Gastrocnemius medialis (tissue), 4 donors: ENCODE measurements at regions not wholly inside any gene's neighbourhood (a gene's known extent, or its start where the extent isn't known, plus 50 kb on each side); places are given as distances from the start of the nearest gene placed in this dataset.

Source experiments
- ATAC-seq, 2 donors: fragments of 150-250 bp; one replicate each; pipeline ENCODE4 v1.9.1; 2016
- DNase-seq, 2 donors: peaks; one replicate each; pipeline ENCODE4 v3.0.0-alpha.2; 2019
- H3K27ac ChIP-seq, 4 donors: fragments of 200-600 bp; sonication (generic); 1 replicate in 1 of 4; 2 replicates in 3 of 4; pipeline ENCODE4 v1.5.1; 2016 to 2018; ENCODE audit warnings: mild to moderate bottlenecking in 2 of 4, moderate library complexity in 1 of 4
- H3K27me3 ChIP-seq, 3 donors: fragments of 200-600 bp; sonication (generic) in 2 of 3; 1 replicate in 1 of 3; 2 replicates in 2 of 3; pipeline versions ENCODE4 v1.5.1 to v1.6.0; 2016 to 2019; ENCODE audit warnings: mild to moderate bottlenecking in 1 of 3, moderate library complexity in 1 of 3
- H3K36me3 ChIP-seq, 2 donors: fragments of 200-600 bp; sonication (generic) in 1 of 2; one replicate each; pipeline ENCODE4 v1.5.1; 2017 to 2018
- H3K4me1 ChIP-seq, 2 donors: fragments of 200-600 bp; sonication (generic) in 1 of 2; one replicate each; pipeline ENCODE4 v1.5.1; 2016 to 2017; ENCODE audit warnings: mild to moderate bottlenecking in 2 of 2
- H3K4me3 ChIP-seq, 4 donors: fragments of 200-600 bp; sonication (generic) in 3 of 4; 1 replicate in 1 of 4; 2 replicates in 3 of 4; pipeline ENCODE4 v1.5.1; 2016 to 2019; ENCODE audit warnings: mild to moderate bottlenecking in 2 of 4
- H3K9me3 ChIP-seq, 3 donors: fragments of 200-600 bp; sonication (generic) in 2 of 3; 1 replicate in 1 of 3; 2 replicates in 2 of 3; pipeline ENCODE4 v1.5.1; 2016 to 2019
- CTCF ChIP-seq, 5 experiments: fragments of 450-650 bp in 3 of 5; fragments of 200-600 bp in 2 of 5; sonication (generic) in 2 of 5; IDR thresholded peaks in 4 of 5; conservative IDR thresholded peaks in 1 of 5; 1 replicate in 4 of 5; 2 replicates in 1 of 5; pipeline ENCODE4 v1.5.1; 2016 to 2019; ENCODE audit warnings: antibody characterized with exemption in 5 of 5, mild to moderate bottlenecking in 3 of 5, moderate library complexity in 3 of 5
- POLR2A ChIP-seq, 2 donors: fragments of 450-650 bp; IDR thresholded peaks; one replicate each; pipeline ENCODE4 v1.6.1; 2017; ENCODE audit warnings: antibody characterized with exemption in 2 of 2, mild to moderate bottlenecking in 2 of 2, moderate library complexity in 2 of 2
- in situ Hi-C, 4 donors: fragments of 200-750 bp; cut with MboI; loops; one replicate each; pipeline versions ENCODE4 v1.15.0 to v1.8.0; 2017; ENCODE audit warnings: low sequenced_read_pairs in 4 of 4
- intact Hi-C: fragments of 100-400 bp; cut with DNase I; formaldehyde crosslinking; loops from one replicate; pipeline ENCODE4 v1.15.1; 2023; ENCODE audit warnings: low total_unique reads

- Histone ChIP-seq H3K9me3 (no peaks in the 10 kb centered on the region), H3K36me3 (no peaks in the 10 kb centered on the region), H3K4me3 (no peak overlapping the region), H3K4me1 (no peaks in the 10 kb centered on the region), H3K27me3 (no peaks in the 10 kb centered on the region), H3K27ac (no peak overlapping the region)
- in situ Hi-C loops: no loop called here
- DNase-seq (no peak), ATAC-seq (no peak)
- intact Hi-C loops: no loop called here
- TF ChIP-seq POLR2A (IDR thresholded peaks at IDR 0.05): no peak
- TF ChIP-seq CTCF (IDR thresholded peaks at IDR 0.05 in 4 of 5, conservative IDR thresholded peaks at IDR 0.05 in 1 of 5): no peak
Measured at GRCh38 chr7:84848219-84848973, 338.5 kb downstream of the SEMA3D start.

GRCh38 chr7:84847790-84848189 lies 339.1 kb downstream of the SEMA3D start:
- Histone ChIP-seq H3K4me1 (no peaks in the 10 kb centered on the region), H3K36me3 (no peaks in the 10 kb centered on the region), H3K9me3 (no peaks in the 10 kb centered on the region), H3K27me3 (no peaks in the 10 kb centered on the region), H3K27ac (no peak overlapping the region), H3K4me3 (no peak overlapping the region)
- no peak for ATAC-seq
- no peak for DNase-seq
- intact Hi-C loops (no loop called here), in situ Hi-C loops (no loop called here)
- TF ChIP-seq CTCF (IDR thresholded peaks at IDR 0.05 in 4 of 5, conservative IDR thresholded peaks at IDR 0.05 in 1 of 5) (no peak), POLR2A (IDR thresholded peaks at IDR 0.05) (no peak)

- ATAC-seq: no peak
- intact Hi-C loops: no loop called here
Measured at GRCh38 chr7:84847038-84847437, 339.8 kb downstream of the SEMA3D start.

GRCh38 chr7:84845971-84846370 lies 340.9 kb downstream of the SEMA3D start:
- intact Hi-C loops: no loop called here
- no peak for DNase-seq
- H3K4me1 ChIP-seq: no peaks in the 10 kb centered on the region
- in situ Hi-C loops: no loop called here
- no peaks in the 10 kb centered on the region for H3K9me3 ChIP-seq
- H3K36me3 ChIP-seq: no peaks in the 10 kb centered on the region
- no peak for TF ChIP-seq CTCF (IDR thresholded peaks at IDR 0.05 in 4 of 5, conservative IDR thresholded peaks at IDR 0.05 in 1 of 5)
- TF ChIP-seq POLR2A (IDR thresholded peaks at IDR 0.05): no peak
- ATAC-seq: no peak
- no peaks in the 10 kb centered on the region for H3K27me3 ChIP-seq
- no peak overlapping the region for H3K4me3 ChIP-seq
- H3K27ac ChIP-seq: no peak overlapping the region

More at GRCh38 chr7:84847038-84847437, 339.8 kb downstream of the SEMA3D start:
- Histone ChIP-seq H3K36me3 (no peaks in the 10 kb centered on the region), H3K9me3 (no peaks in the 10 kb centered on the region), H3K27me3 (no peaks in the 10 kb centered on the region), H3K4me3 (no peak overlapping the region), H3K4me1 (no peaks in the 10 kb centered on the region), H3K27ac (no peak overlapping the region)
- TF ChIP-seq CTCF (IDR thresholded peaks at IDR 0.05 in 4 of 5, conservative IDR thresholded peaks at IDR 0.05 in 1 of 5): no peak
- TF ChIP-seq POLR2A (IDR thresholded peaks at IDR 0.05): no peak
- in situ Hi-C loops: no loop called here
- DNase-seq: no peak

- no peak for ATAC-seq
- Histone ChIP-seq H3K36me3 (no peaks in the 10 kb centered on the region), H3K4me1 (no peaks in the 10 kb centered on the region), H3K9me3 (no peaks in the 10 kb centered on the region), H3K27me3 (no peaks in the 10 kb centered on the region), H3K4me3 (no peak overlapping the region), H3K27ac (no peak overlapping the region)
- DNase-seq: no peak
- TF ChIP-seq CTCF (IDR thresholded peaks at IDR 0.05 in 4 of 5, conservative IDR thresholded peaks at IDR 0.05 in 1 of 5) (no peak), POLR2A (IDR thresholded peaks at IDR 0.05) (no peak)
- intact Hi-C loops: no loop called here
- in situ Hi-C loops: no loop called here
Measured at GRCh38 chr7:84844771-84845170, 342.1 kb downstream of the SEMA3D start.
